Endothelial cell (in vitro differentiated cells): ENCODE measurements at regions not wholly inside any gene's neighbourhood (a gene's known extent, or its start where the extent isn't known, plus 50 kb on each side); places are given as distances from the start of the nearest gene placed in this dataset.

Experiments
- DNase-seq: peaks from one replicate; pipeline ENCODE4 v3.0.0; 2021; ENCODE audit warnings: low spot score
- H3K27ac Mint-ChIP-seq: one replicate; pipeline ENCODE4 v1.8.0; 2021; ENCODE audit warnings: mixed read lengths, inconsistent platforms; ENCODE audit not compliant: unreplicated experiment
- H3K27me3 Mint-ChIP-seq: one replicate; pipeline ENCODE4 v1.8.0; 2021; ENCODE audit warnings: mild to moderate bottlenecking, moderate library complexity, mixed read lengths, inconsistent platforms; ENCODE audit not compliant: unreplicated experiment
- H3K36me3 Mint-ChIP-seq: one replicate; pipeline ENCODE4 v1.8.0; 2021; ENCODE audit warnings: mild to moderate bottlenecking, low read depth, mixed read lengths, inconsistent platforms; ENCODE audit not compliant: unreplicated experiment
- H3K4me1 Mint-ChIP-seq: one replicate; pipeline ENCODE4 v1.8.0; 2021; ENCODE audit warnings: mild to moderate bottlenecking, mixed read lengths, inconsistent platforms; ENCODE audit not compliant: unreplicated experiment
- H3K4me3 Mint-ChIP-seq: one replicate; pipeline ENCODE4 v1.8.0; 2021; ENCODE audit warnings: mild to moderate bottlenecking, mixed read lengths, inconsistent platforms; ENCODE audit not compliant: unreplicated experiment
- H3K9me3 Mint-ChIP-seq: one replicate; pipeline ENCODE4 v1.8.0; 2021; ENCODE audit warnings: mixed read lengths, inconsistent platforms; ENCODE audit not compliant: unreplicated experiment
- TF ChIP-seq, protein P1 (sequence below): fragments of 200-600 bp; sonication (generic); IDR thresholded peaks from one replicate; pipeline ENCODE4 v1.5.0; 2021; ENCODE audit warnings: antibody characterized with exemption; ENCODE audit not compliant: unreplicated experiment

DNA sequence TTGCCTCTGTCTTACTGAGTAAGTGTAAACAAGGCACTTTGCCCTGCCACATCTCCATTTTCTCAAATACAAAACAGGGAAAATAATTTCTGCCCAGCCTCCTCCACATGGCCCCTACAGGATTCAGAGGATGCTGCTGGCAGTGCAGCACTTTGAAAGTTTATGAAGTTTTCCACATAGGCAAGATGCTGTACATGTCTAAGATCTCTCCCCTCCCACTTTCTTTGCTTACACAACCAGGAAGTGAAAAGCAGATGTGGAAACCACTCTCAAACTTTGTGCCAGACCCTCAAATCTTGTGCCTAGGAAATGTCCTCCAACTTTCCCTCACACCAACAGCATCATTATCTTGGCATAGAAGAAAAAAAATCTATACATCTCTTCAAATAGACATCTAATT is 257.0 kb upstream of the LDB2 start:
- H3K4me3 Mint-ChIP-seq: no peak overlapping the region
- no peaks in the 10 kb centered on the region for H3K27me3 Mint-ChIP-seq
- H3K36me3 Mint-ChIP-seq: no peaks in the 10 kb centered on the region
- TF ChIP-seq, protein P1, sequence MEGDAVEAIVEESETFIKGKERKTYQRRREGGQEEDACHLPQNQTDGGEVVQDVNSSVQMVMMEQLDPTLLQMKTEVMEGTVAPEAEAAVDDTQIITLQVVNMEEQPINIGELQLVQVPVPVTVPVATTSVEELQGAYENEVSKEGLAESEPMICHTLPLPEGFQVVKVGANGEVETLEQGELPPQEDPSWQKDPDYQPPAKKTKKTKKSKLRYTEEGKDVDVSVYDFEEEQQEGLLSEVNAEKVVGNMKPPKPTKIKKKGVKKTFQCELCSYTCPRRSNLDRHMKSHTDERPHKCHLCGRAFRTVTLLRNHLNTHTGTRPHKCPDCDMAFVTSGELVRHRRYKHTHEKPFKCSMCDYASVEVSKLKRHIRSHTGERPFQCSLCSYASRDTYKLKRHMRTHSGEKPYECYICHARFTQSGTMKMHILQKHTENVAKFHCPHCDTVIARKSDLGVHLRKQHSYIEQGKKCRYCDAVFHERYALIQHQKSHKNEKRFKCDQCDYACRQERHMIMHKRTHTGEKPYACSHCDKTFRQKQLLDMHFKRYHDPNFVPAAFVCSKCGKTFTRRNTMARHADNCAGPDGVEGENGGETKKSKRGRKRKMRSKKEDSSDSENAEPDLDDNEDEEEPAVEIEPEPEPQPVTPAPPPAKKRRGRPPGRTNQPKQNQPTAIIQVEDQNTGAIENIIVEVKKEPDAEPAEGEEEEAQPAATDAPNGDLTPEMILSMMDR: no peak
- no peaks in the 10 kb centered on the region for H3K9me3 Mint-ChIP-seq
- H3K4me1 Mint-ChIP-seq: peaks cover 4% of the 10 kb centered on the region
- no peak overlapping the region for H3K27ac Mint-ChIP-seq
- DNase-seq: no peak

DNA sequence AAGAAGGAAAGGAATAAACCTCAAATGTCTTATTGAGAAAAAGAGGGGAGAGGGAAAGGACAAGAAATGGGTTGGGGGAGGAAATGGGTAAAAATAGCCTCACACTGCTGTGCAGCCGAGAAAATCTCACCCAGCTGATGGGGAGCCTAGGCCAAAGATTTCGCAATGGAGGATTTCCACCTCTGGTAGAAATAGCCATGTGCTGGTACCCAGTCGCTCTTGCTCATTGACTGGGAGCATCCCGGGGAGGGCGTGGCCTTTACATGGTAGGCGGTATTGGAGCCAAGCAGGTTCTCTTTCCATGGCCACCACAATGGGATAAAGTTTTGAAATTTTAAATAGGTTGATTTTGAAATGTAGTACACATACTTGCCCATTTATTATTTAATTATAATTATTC is 255.1 kb upstream of the LDB2 start:
- Mint-ChIP-seq H3K4me1 (peaks cover 4% of the 10 kb centered on the region), H3K4me3 (no peak overlapping the region), H3K27ac (no peak overlapping the region), H3K9me3 (no peaks in the 10 kb centered on the region), H3K36me3 (no peaks in the 10 kb centered on the region), H3K27me3 (no peaks in the 10 kb centered on the region)
- DNase-seq: no peak
- TF ChIP-seq, protein P1: no peak

DNA sequence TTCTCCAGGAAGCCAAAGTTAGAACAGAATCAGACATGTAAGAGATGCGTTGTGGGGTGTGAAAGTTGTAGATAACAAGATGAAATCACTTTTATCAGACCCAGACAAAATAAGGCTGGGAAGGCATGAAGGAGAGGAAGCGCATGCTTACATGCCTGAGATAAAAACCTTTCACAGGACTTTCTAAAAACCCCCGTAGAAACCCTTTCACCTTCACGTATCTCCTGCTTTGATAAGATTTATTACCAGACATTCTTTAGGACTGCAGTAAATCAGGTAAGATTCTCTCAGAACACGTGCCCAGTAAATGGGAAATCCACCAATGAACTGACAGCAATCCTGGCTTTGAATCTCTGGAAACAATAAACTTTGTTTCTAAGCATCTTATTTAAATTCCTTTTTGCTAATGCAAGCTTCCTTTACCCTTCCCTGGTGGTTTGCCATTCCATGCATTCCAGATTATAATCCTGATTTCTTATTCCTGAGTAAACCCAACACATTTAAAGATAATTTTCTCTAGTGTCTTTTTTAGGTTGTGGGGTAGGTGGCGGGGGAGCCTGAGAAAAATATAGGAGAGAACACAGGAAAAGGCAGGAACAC is 254.6 kb upstream of the LDB2 start:
- TF ChIP-seq, protein P1: no peak
- no peaks in the 10 kb centered on the region for H3K9me3 Mint-ChIP-seq
- H3K27me3 Mint-ChIP-seq: no peaks in the 10 kb centered on the region
- DNase-seq: no peak
- no peak overlapping the region for H3K4me3 Mint-ChIP-seq
- H3K27ac Mint-ChIP-seq: no peak overlapping the region
- peaks cover 4% of the 10 kb centered on the region for H3K4me1 Mint-ChIP-seq
- H3K36me3 Mint-ChIP-seq: no peaks in the 10 kb centered on the region

DNA sequence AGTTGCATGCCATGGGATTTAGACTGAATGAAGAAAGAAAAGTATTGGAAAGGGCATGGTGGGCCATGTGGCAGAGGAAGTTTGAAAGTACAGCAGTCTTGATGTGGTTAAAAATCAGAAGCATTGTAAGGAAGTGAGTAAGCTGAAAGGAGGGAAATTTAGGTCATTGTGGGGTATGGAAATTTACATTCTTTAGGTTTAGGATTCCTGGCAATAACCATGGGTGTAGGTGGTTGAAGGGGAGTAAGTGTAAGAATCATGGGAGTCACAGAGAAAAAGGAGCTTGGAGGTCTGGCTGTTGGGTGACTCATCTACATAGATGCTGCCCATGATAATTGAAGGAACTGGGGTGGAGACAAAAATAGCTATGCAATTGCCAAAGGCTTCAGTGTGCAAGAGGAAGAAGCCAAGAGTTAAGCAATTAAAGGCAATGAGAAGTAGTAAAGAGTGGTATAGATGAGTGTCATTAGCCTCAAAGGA is 243.8 kb upstream of the LDB2 start:
- Mint-ChIP-seq H3K27me3 (peaks cover 4% of the 10 kb centered on the region), H3K27ac (no peak overlapping the region), H3K36me3 (peaks cover 12% of the 10 kb centered on the region), H3K9me3 (peaks cover 5% of the 10 kb centered on the region), H3K4me1 (no peaks in the 10 kb centered on the region), H3K4me3 (no peak overlapping the region)
- TF ChIP-seq, protein P1: no peak
- no peak for DNase-seq

DNA sequence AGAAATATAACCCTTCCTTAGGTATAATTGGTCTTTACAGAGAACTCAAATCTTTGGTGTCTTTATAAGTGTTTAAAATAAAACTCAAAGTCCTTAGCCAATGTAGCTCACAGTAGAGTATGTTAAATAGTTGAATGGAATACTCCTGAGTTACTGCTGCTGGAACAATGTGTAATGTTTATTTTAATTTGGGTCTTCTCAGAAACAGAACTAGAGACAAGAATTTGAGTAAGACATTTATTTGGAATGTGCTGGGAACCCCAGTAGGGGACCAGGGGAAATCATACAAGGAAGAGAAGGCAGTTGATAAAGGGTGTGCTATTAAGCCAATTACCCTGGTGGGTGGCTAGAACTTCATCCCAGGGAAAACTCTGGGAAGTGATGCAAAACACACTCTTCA is 240.4 kb upstream of the LDB2 start:
- Mint-ChIP-seq H3K4me3 (no peak overlapping the region), H3K27me3 (peaks cover 6% of the 10 kb centered on the region), H3K4me1 (no peaks in the 10 kb centered on the region), H3K27ac (no peak overlapping the region), H3K9me3 (peaks cover 5% of the 10 kb centered on the region), H3K36me3 (peaks cover 18% of the 10 kb centered on the region)
- no peak for DNase-seq
- TF ChIP-seq, protein P1: no peak
